H1 (cell line): ENCODE measurements at regions not wholly inside any gene's neighbourhood (a gene's known extent, or its start where the extent isn't known, plus 50 kb on each side); places are given as distances from the start of the nearest gene placed in this dataset.

Experiments
- CREB1 ChIP-seq: IDR thresholded peaks from 2 replicates; pipeline ENCODE4 v1.6.1; 2012; ENCODE audit warnings: inconsistent platforms
- E2F6 ChIP-seq: IDR thresholded peaks from 2 replicates; pipeline ENCODE4 v1.6.1; 2012; ENCODE audit warnings: inconsistent platforms
- GTF2F1 ChIP-seq: IDR thresholded peaks from 2 replicates; pipeline ENCODE4 v1.6.1; 2012; ENCODE audit warnings: low read depth, low read length, improper control_type of control experiment, borderline replicate concordance
- HDAC6 ChIP-seq: IDR thresholded peaks from one replicate; pipeline ENCODE4 v1.7.1; 2012; ENCODE audit warnings: low read depth, mild to moderate bottlenecking, inconsistent platforms, low read length, moderate library complexity
- POLR2AphosphoS5 ChIP-seq: IDR thresholded peaks from 2 replicates; pipeline ENCODE4 v1.6.1; 2011; ENCODE audit warnings: low read depth, low read length
- SP4 ChIP-seq: IDR thresholded peaks from 2 replicates; pipeline ENCODE4 v1.6.1; 2012; ENCODE audit warnings: low read length, inconsistent platforms

GRCh38 chr7:41809529-41809939, 106.6 kb upstream of the INHBA start (continued):
- no peak for TF ChIP-seq HDAC6
- no peak for TF ChIP-seq E2F6
- no peak for TF ChIP-seq CREB1
- no peak for TF ChIP-seq SP4
- TF ChIP-seq POLR2AphosphoS5, result no peak
- TF ChIP-seq GTF2F1, result no peak
